ENCODE measurements at regions not wholly inside any gene's neighbourhood (a gene's known extent, or its start where the extent isn't known, plus 50 kb on each side); places are given as distances from the start of the nearest gene placed in this dataset.

- TF ChIP-seq, protein P1, sequence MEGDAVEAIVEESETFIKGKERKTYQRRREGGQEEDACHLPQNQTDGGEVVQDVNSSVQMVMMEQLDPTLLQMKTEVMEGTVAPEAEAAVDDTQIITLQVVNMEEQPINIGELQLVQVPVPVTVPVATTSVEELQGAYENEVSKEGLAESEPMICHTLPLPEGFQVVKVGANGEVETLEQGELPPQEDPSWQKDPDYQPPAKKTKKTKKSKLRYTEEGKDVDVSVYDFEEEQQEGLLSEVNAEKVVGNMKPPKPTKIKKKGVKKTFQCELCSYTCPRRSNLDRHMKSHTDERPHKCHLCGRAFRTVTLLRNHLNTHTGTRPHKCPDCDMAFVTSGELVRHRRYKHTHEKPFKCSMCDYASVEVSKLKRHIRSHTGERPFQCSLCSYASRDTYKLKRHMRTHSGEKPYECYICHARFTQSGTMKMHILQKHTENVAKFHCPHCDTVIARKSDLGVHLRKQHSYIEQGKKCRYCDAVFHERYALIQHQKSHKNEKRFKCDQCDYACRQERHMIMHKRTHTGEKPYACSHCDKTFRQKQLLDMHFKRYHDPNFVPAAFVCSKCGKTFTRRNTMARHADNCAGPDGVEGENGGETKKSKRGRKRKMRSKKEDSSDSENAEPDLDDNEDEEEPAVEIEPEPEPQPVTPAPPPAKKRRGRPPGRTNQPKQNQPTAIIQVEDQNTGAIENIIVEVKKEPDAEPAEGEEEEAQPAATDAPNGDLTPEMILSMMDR (conservative IDR thresholded peaks at IDR 0.05; ENCODE audit: low read depth, low read length) = no peak
- no peak for DNase-seq (ENCODE audit: low read depth)
- H3K4me3 ChIP-seq (ENCODE audit: low read depth, low read length) = no peak overlapping the region
These were observed 223.2 kb downstream of the PCDH7 start for GRCh38 chr4:30943356-30943755.

GRCh38 chr4:30945586-30945985 is 225.4 kb downstream of the PCDH7 start:
- DNase-seq (ENCODE audit: low read depth) = no peak
- TF ChIP-seq, protein P1 (conservative IDR thresholded peaks at IDR 0.05; ENCODE audit: low read depth, low read length) = no peak

GRCh38 chr4:30946288-30946687 is 226.1 kb downstream of the PCDH7 start:
- DNase-seq (ENCODE audit: low read depth) = no peak
- TF ChIP-seq, protein P1 (conservative IDR thresholded peaks at IDR 0.05; ENCODE audit: low read depth, low read length) = no peak
- no peak overlapping the region for H3K4me3 ChIP-seq (ENCODE audit: low read depth, low read length)

More at GRCh38 chr4:30945586-30945985, 225.4 kb downstream of the PCDH7 start:
- H3K4me3 ChIP-seq (ENCODE audit: low read depth, low read length) = no peak overlapping the region

- no peak for DNase-seq (ENCODE audit: low read depth)
- TF ChIP-seq, protein P1 (conservative IDR thresholded peaks at IDR 0.05; ENCODE audit: low read depth, low read length) = no peak
These were observed 228.5 kb downstream of the PCDH7 start for GRCh38 chr4:30948653-30949052.

DNA sequence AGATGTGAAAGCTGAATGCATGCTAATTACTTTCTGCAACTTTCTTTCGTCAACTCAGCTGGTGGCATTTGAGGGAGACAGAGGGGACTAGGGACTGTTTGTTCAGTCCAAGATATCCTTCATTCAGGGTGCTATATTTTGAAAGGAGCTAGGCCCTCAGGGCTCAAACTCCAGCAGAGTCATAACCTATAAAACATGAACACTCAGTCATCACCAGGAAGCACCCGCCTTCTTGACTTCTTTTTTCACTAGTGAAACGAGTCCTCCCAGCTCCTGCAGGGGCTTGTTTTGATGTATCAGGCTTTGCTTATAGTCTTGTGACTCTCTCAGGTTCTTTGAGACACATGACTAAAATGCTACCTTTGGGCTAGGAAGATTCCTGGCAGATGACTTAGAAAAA is 230.6 kb downstream of the PCDH7 start:
- TF ChIP-seq, protein P1 (conservative IDR thresholded peaks at IDR 0.05; ENCODE audit: low read depth, low read length) = no peak
- no peak for DNase-seq (ENCODE audit: low read depth)
- no peak overlapping the region for H3K4me3 ChIP-seq (ENCODE audit: low read depth, low read length)

More at GRCh38 chr4:30948653-30949052, 228.5 kb downstream of the PCDH7 start:
- H3K4me3 ChIP-seq (ENCODE audit: low read depth, low read length) = no peak overlapping the region

DNA sequence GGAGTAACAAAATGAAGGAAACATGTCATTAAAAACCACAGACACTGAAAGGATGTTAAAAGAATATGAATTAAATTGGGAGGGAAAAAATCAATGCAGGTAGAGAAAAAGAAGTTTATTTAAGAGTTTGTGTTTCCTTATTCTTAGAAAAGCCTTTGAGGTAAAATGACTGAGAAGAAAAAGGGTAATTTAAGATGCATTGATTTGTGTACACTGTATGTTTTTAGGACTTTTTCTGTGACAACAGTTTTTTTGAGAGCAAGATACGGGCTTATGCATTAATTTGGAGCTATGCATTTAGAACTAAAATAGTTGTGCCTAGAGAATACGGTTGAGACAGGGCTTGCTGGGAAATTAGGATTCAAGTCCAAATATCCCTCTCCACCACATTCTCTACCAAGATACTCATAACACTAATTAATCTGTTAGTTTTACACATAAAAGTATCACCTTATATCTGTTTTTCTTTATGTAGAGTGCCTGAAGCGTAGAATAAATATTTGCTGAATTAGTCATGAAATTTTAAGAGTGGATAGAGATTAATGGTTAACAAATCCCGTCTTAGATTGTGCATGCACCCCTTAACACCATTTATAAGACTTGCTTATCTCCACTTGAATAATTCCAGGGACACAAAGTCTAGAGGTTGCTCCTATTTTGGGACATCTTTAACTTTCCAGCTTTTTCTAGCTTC is 232.5 kb downstream of the PCDH7 start:
- DNase-seq (ENCODE audit: low read depth) = peak; percentile 53
- no peak overlapping the region for H3K4me3 ChIP-seq (ENCODE audit: low read depth, low read length)
- TF ChIP-seq, protein P1 (conservative IDR thresholded peaks at IDR 0.05; ENCODE audit: low read depth, low read length) = no peak

DNA sequence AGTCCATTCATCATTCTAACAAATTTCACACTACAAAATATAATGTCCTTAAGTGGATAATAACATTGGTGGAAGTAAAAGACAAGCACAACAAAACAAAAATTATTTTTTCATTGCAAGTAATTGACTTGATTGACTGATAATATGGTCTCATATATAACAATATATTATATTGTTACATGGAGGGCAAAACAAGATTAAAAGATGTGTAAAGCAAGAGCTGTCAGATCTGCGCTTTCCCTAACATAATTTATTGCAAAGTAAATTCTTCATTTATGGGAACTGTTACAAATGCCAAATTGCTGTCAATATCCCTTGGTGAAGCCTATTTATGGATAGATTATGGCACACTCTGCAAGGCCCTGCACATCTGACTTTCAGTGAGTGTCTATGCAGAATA is 233.6 kb downstream of the PCDH7 start:
- TF ChIP-seq, protein P1 (conservative IDR thresholded peaks at IDR 0.05; ENCODE audit: low read depth, low read length) = no peak
- H3K4me3 ChIP-seq (ENCODE audit: low read depth, low read length) = no peak overlapping the region
- no peak for DNase-seq (ENCODE audit: low read depth)
